BLaER1 (cell line): ENCODE measurements at regions not wholly inside any gene's neighbourhood (a gene's known extent, or its start where the extent isn't known, plus 50 kb on each side); places are given as distances from the start of the nearest gene placed in this dataset.

ENCODE experiments used
- H3K27ac ChIP-seq: shearing (Covaris generic); formaldehyde crosslinking; 2 replicates; pipeline ENCODE4 v1.8.1; 2022
- H3K27me3 ChIP-seq: shearing (Covaris generic); formaldehyde crosslinking; 2 replicates; pipeline ENCODE4 v1.8.1; 2022
- H3K36me3 ChIP-seq: shearing (Covaris generic); formaldehyde crosslinking; 2 replicates; pipeline ENCODE4 v1.8.1; 2022
- H3K4me1 ChIP-seq: shearing (Covaris generic); formaldehyde crosslinking; 2 replicates; pipeline ENCODE4 v1.8.1; 2022
- H3K4me2 ChIP-seq: shearing (Covaris generic); formaldehyde crosslinking; 2 replicates; pipeline ENCODE4 v1.8.1; 2022
- H3K4me3 ChIP-seq: shearing (Covaris generic); formaldehyde crosslinking; 2 replicates; pipeline ENCODE4 v1.8.1; 2022
- H3K9ac ChIP-seq: shearing (Covaris generic); formaldehyde crosslinking; 2 replicates; pipeline ENCODE4 v1.8.1; 2022
- H3K9me3 ChIP-seq: shearing (Covaris generic); formaldehyde crosslinking; 2 replicates; pipeline ENCODE4 v1.8.1; 2022
- H4K20me1 ChIP-seq: shearing (Covaris generic); formaldehyde crosslinking; 2 replicates; pipeline ENCODE4 v1.8.1; 2022
- Cebpa-rat ChIP-seq: shearing (Covaris generic); IDR thresholded peaks from 2 replicates; pipeline ENCODE4 v1.8.1; 2022

DNA sequence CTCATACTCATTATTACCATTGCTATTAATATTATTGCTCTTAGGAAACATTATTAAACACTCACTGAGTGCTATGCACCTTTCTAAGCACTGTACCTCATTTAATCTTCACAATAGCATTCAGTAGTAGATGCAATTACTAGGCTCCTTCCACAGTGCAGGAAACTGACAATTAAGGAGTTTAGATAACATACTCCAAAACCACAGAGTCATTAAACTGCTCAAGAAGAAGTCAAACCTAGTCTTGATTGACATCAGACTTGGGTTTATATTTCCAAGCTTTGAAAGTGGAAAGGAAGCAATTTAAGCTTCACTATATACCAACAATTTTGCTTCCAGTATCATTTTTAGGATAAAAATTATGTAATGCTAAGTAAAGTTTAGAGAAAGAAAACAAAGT, 490.1 kb upstream of the ARRDC4 start:
- H3K4me3 ChIP-seq, result no peak overlapping the region
- no peak overlapping the region for H3K9ac ChIP-seq
- peaks cover 14% of the 10 kb centered on the region for H3K4me1 ChIP-seq
- no peak overlapping the region for H3K27ac ChIP-seq
- no peak overlapping the region for H3K4me2 ChIP-seq
- no peaks in the 10 kb centered on the region for H4K20me1 ChIP-seq
- H3K9me3 ChIP-seq, result peaks cover 5% of the 10 kb centered on the region
- H3K27me3 ChIP-seq, result no peaks in the 10 kb centered on the region
- no peak for TF ChIP-seq Cebpa-rat
- H3K36me3 ChIP-seq, result no peaks in the 10 kb centered on the region

DNA sequence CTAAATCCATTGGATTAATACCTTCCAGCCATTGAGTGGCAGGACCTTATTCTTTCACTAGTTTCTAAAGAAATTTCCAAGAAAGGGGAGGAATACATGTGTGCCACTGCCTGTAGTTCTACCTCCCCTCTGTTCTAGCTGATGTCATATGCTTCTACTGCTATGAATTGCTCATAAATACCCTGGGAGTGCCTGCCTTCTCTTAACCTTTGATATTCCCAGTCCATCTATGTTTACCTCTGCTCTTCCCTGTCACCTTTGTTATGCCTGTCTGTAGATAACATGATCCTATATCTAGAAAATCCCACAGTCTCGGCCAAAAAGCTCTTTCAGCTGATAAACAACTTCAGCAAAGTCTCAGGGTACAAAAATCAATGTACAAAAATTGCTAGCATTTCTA, 486.9 kb upstream of the ARRDC4 start:
- no peaks in the 10 kb centered on the region for H4K20me1 ChIP-seq
- H3K9ac ChIP-seq, result no peak overlapping the region
- no peaks in the 10 kb centered on the region for H3K4me1 ChIP-seq
- no peak for TF ChIP-seq Cebpa-rat
- H3K4me2 ChIP-seq, result no peak overlapping the region
- H3K9me3 ChIP-seq, result peaks cover 5% of the 10 kb centered on the region
- H3K36me3 ChIP-seq, result no peaks in the 10 kb centered on the region
- no peak overlapping the region for H3K27ac ChIP-seq
- no peaks in the 10 kb centered on the region for H3K27me3 ChIP-seq
- no peak overlapping the region for H3K4me3 ChIP-seq

DNA sequence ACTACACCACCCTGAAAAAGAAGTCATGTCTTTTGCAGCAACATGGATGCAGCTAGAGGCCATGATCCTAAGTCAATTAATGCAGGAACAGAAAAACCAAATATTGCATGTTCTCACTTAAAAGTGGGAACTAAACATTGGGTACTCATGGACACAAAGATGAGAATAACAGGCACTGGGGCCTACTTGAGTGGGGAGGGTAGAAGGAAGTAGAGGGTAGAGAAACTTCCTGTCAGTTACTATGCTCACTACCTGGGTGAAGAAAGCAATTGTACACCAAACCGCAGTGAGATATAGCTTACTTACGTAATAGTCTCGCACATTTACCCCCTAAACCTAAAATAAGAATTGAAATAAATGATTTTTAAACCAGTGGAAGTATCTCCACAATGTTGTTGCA, 480.5 kb upstream of the ARRDC4 start:
- no peaks in the 10 kb centered on the region for H3K4me1 ChIP-seq
- no peaks in the 10 kb centered on the region for H4K20me1 ChIP-seq
- no peak overlapping the region for H3K4me2 ChIP-seq
- TF ChIP-seq Cebpa-rat, result no peak
- no peak overlapping the region for H3K9ac ChIP-seq
- H3K27me3 ChIP-seq, result no peaks in the 10 kb centered on the region
- peaks cover 12% of the 10 kb centered on the region; the same call in 1 of the 2 replicates for H3K9me3 ChIP-seq
- no peaks in the 10 kb centered on the region for H3K36me3 ChIP-seq
- no peak overlapping the region for H3K4me3 ChIP-seq
- no peak overlapping the region for H3K27ac ChIP-seq

DNA sequence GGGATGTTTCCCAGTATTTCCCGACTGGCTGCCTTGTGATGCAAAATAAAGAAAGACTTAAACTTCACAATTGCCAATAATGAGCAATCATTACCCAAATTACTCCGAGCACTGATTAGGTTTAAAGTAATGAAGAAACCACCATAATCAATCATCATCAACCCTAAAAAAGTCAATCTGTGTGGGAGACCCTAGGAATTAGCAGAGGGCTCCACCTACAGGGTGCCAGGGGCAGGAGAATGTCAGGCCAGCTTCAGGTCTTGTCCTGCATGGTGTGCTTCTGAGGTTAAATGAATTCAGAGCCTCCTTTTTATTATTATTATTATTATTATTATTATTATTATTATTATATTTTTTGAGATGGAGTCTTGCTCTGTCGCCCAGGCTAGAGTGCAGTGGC, 478.0 kb upstream of the ARRDC4 start:
- Histone ChIP-seq H3K9ac (no peak overlapping the region), H3K9me3 (peaks cover 12% of the 10 kb centered on the region; the same call in 1 of the 2 replicates), H4K20me1 (no peaks in the 10 kb centered on the region), H3K4me3 (no peak overlapping the region), H3K27ac (no peak overlapping the region), H3K36me3 (no peaks in the 10 kb centered on the region), H3K4me2 (no peak overlapping the region), H3K27me3 (no peaks in the 10 kb centered on the region), H3K4me1 (no peaks in the 10 kb centered on the region)
- no peak for TF ChIP-seq Cebpa-rat

DNA sequence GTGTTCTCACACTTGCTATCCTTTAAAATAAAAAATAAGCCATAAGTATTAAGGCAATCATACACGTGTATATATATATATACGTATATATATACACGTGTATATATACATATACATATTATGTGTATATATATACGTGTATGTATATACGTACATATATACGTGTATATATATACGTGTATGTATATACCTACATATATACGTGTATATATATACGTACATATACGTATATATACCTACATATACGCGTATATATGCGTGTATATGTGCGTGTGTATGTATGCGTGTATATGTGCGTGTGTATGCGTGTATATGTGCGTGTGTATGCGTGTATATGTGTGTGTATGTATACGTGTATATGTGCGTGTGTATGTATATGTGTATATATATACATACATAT, 477.3 kb upstream of the ARRDC4 start:
- H3K27ac ChIP-seq, result no peak overlapping the region

DNA sequence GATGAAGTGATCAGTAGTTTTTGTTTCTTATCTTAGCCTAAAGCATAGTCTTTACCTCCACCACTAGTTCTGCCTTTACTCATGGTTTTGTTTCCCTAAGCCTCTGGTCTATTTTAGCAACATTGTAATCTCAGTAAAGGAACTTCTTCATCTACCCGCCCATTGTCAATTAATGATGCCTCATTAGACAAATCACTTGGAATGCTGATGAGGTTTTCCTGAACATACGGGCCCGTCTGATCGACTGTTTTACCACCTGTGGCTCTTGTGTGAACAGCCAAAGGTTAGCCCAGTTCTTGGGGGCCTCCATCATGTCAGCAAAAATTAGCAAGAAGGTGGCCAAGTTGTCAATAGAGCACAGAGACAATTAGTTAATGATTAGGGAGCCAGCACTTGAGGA, 470.1 kb upstream of the ARRDC4 start:
- no peaks in the 10 kb centered on the region for H3K36me3 ChIP-seq
- no peaks in the 10 kb centered on the region for H3K4me1 ChIP-seq
- H3K4me3 ChIP-seq, result no peak overlapping the region
- no peak overlapping the region for H3K9ac ChIP-seq
- TF ChIP-seq Cebpa-rat, result no peak
- H3K27ac ChIP-seq, result no peak overlapping the region
- H3K27me3 ChIP-seq, result no peaks in the 10 kb centered on the region
- no peak overlapping the region for H3K4me2 ChIP-seq
- no peaks in the 10 kb centered on the region for H4K20me1 ChIP-seq
- no peaks in the 10 kb centered on the region for H3K9me3 ChIP-seq

More for the DNA sequence above, 477.3 kb upstream of the ARRDC4 start:
- Histone ChIP-seq H4K20me1 (no peaks in the 10 kb centered on the region), H3K9ac (no peak overlapping the region), H3K4me3 (no peak overlapping the region), H3K36me3 (no peaks in the 10 kb centered on the region), H3K9me3 (peaks cover 12% of the 10 kb centered on the region; the same call in 1 of the 2 replicates), H3K4me2 (no peak overlapping the region), H3K4me1 (no peaks in the 10 kb centered on the region), H3K27me3 (no peaks in the 10 kb centered on the region)
- TF ChIP-seq Cebpa-rat, result no peak

DNA sequence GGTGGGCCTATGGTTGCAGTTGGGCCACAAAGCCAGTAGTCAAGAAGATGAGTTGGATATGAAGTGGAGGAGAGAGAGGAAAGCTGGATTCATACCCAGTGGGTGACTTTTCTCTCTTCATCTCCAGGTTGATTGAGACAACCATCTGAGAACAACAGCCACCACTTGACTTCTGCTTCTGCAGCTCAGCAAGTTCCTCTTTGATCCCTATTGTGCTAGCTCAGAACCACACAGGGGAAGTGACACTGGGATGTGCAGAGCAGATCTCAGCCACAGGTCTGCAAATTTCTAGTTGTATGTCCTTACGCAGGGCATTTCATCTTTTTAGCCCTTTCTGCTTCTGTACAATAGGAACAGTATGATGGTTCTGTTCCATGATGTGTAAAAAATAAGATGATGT, 459.2 kb upstream of the ARRDC4 start:
- Histone ChIP-seq H3K27ac (no peak overlapping the region), H3K9me3 (no peaks in the 10 kb centered on the region), H3K9ac (no peak overlapping the region), H3K4me3 (no peak overlapping the region), H3K27me3 (no peaks in the 10 kb centered on the region), H3K4me1 (no peaks in the 10 kb centered on the region), H3K4me2 (no peak overlapping the region), H4K20me1 (no peaks in the 10 kb centered on the region), H3K36me3 (no peaks in the 10 kb centered on the region)
- TF ChIP-seq Cebpa-rat, result no peak

DNA sequence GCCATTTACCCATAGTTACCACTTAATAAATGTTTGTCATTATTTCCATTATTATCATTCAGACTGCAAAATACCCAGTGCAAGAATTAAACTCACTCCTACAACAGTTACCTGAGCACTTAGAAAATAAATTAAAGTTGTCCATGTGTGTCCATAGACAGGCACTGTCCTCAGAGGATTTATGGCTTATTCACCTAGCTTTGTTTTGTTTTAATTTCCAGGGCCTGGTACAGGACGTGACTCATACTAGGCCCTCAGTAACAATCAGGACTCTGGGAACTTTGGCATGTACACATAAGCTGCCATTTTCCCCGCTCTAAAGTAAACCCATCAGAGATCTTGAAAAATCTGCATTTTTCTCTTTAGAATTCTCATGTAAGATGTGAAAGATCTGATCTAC, 458.5 kb upstream of the ARRDC4 start:
- Histone ChIP-seq H3K9ac (no peak overlapping the region), H3K9me3 (no peaks in the 10 kb centered on the region), H3K27me3 (no peaks in the 10 kb centered on the region), H3K36me3 (no peaks in the 10 kb centered on the region), H3K4me2 (no peak overlapping the region), H3K4me3 (no peak overlapping the region), H4K20me1 (no peaks in the 10 kb centered on the region), H3K4me1 (no peaks in the 10 kb centered on the region), H3K27ac (no peak overlapping the region)
- TF ChIP-seq Cebpa-rat, result no peak

DNA sequence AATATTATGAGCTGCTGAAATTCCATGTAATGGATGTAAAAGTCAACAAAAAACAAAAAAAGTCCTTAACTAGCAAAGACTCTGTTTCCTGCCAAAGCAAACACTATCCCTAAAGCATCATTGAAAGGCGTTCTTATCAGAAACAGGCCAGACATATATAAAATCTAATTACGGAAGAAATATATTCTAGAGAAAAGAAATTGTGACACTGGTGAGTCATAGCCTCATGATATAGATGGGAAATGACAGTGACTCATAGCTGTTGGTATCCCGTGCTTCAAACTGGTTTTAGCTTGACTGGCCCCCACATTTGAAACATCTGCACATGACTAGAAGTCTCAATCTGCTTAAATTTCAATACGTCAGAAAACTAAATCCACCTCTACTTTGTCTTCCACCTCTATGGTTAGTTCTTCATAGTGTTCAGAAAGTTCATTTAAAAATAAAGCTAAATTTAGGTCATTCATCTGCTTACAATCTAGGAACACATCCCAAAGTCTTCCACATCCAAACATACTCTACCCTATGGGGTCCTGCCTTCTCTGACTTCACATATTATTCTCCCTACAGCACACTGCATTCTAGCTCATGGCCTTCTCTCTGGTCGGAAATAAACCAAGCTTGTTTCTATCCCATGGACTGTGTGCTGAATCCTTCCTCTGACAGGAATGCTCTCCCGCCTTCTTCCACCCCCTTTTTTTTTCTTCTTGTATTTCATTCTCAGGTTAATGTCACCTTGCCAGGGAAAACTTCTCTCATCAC, 456.3 kb upstream of the ARRDC4 start:
- H3K9me3 ChIP-seq, result no peaks in the 10 kb centered on the region
- H3K27ac ChIP-seq, result no peak overlapping the region
- no peak overlapping the region for H3K9ac ChIP-seq
- TF ChIP-seq Cebpa-rat, result no peak
- H4K20me1 ChIP-seq, result no peaks in the 10 kb centered on the region
- H3K4me3 ChIP-seq, result no peak overlapping the region
- no peaks in the 10 kb centered on the region for H3K4me1 ChIP-seq
- no peaks in the 10 kb centered on the region for H3K36me3 ChIP-seq
- H3K4me2 ChIP-seq, result no peak overlapping the region
- H3K27me3 ChIP-seq, result no peaks in the 10 kb centered on the region

DNA sequence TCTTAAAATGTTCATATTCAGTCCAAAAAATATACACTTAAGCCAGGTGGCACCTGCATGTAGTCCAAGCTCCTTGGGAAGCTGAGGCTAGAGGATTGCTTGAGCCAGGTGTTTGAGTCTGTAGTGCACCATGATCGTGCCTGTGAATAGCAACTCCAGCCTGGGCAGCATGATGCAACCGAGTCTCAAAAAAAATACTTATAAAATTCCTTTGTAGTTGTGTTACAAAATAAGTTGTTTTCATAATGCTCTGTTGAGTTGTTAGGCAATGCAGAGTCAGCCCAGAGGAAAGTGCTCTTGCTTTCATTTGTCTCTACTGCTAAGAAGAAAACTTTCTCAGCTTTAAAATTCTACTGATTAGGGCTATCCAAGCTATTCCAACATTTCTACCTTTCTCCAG, 442.8 kb upstream of the ARRDC4 start:
- H3K36me3 ChIP-seq, result no peaks in the 10 kb centered on the region
- no peak overlapping the region for H3K4me3 ChIP-seq
- peaks cover 13% of the 10 kb centered on the region for H3K4me1 ChIP-seq
- H4K20me1 ChIP-seq, result no peaks in the 10 kb centered on the region
- H3K27ac ChIP-seq, result no peak overlapping the region
- TF ChIP-seq Cebpa-rat, result no peak
- H3K9me3 ChIP-seq, result no peaks in the 10 kb centered on the region
- H3K27me3 ChIP-seq, result no peaks in the 10 kb centered on the region
- no peak overlapping the region for H3K4me2 ChIP-seq
- H3K9ac ChIP-seq, result no peak overlapping the region

DNA sequence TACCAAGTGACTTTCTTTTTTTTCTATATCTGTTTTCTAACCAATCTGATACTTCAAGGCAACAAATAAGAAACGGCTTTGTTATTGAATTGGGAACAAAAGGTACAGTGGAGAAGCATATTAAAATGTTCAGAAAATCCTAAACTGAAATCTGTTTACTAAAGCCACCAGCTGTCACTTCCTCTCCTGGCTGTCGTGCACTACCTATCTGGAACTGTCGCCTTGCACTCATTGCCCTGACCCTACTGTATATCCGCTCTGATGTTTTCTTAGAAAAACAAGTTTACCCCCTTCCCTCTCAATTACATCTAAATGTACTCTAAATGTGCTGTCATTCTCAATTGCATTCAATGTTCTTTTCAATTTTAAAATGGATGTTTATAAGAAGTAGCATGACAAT, 439.8 kb upstream of the ARRDC4 start:
- Histone ChIP-seq H3K4me3 (no peak overlapping the region), H3K9ac (no peak overlapping the region), H3K36me3 (no peaks in the 10 kb centered on the region), H3K4me2 (no peak overlapping the region), H3K27ac (no peak overlapping the region), H4K20me1 (no peaks in the 10 kb centered on the region), H3K9me3 (no peaks in the 10 kb centered on the region), H3K4me1 (peaks cover 13% of the 10 kb centered on the region), H3K27me3 (no peaks in the 10 kb centered on the region)
- TF ChIP-seq Cebpa-rat, result no peak
